K562 (cell line): ENCODE measurements at regions not wholly inside any gene's neighbourhood (a gene's known extent, or its start where the extent isn't known, plus 50 kb on each side); places are given as distances from the start of the nearest gene placed in this dataset.

ENCODE experiments used
- ATAC-seq: fragments of 200-7000 bp; cut with Tn5 transposase; 3 replicates; pipeline ENCODE4 v1.9.1; 2020; ENCODE audit warnings: moderate library complexity
- BruUV-seq: library from RNA; stranded (reverse); fragments of 400-500 nt; replicated peaks from 2 replicates; lab custom pipeline; 2021; lab: Mats Ljungman, UMichigan
- CTCF ChIA-PET: fragments of 300-600 bp; formaldehyde crosslinking; extraction: SDS; loops from one replicate; lab custom pipeline; 2021; ENCODE audit warnings: low intra/inter-chr PET ratio; lab: Yijun Ruan, JAX
- POLR2A ChIA-PET: fragments of 300-600, 350-650 bp; sonication (Branson Sonifier 250); formaldehyde crosslinking; extraction: SDS; loops from one replicate; lab custom pipeline; 2021; ENCODE audit warnings: antibody characterized with exemption, inconsistent platforms; lab: Yijun Ruan, JAX
- DNase-seq, 4 experiments: peaks; one replicate each; pipeline versions ENCODE4 v3.0.0 to v3.0.0-alpha.2; 2011 to 2018; ENCODE audit warnings: low spot score in 3 of 4, mixed read lengths in 3 of 4; ENCODE audit errors: extremely low read depth in 1 of 4
- FAIRE-seq: peaks from 2 replicates; lab custom pipeline; 2011; peaks lifted over from hg19 to GRCh38; lab: Jason Lieb, UNC
- H2AFZ ChIP-seq: 2 replicates; pipeline ENCODE4 v1.6.0; 2011; ENCODE audit warnings: low read depth, low read length, control low read depth, inconsistent platforms
- H3K27ac ChIP-seq: fragments of 200-600 bp; 3 replicates; pipeline ENCODE4 v1.8.0; 2011; ENCODE audit warnings: low read depth, mild to moderate bottlenecking, control low read depth, inconsistent platforms, low read length, moderate library complexity, mixed read lengths; ENCODE audit errors: extremely low read depth
- H3K27me3 ChIP-seq, 2 experiments: fragments of 300-600 bp in 1 of 2; 2 replicates in 1 of 2; 3 replicates in 1 of 2; pipeline versions ENCODE4 v1.6.0 to v1.8.0; 2011; ENCODE audit warnings: inconsistent platforms in 2 of 2, low read length in 2 of 2, mild to moderate bottlenecking in 1 of 2, mixed read lengths in 1 of 2, moderate library complexity in 1 of 2; ENCODE audit not compliant: control insufficient read depth in 2 of 2, insufficient read depth in 2 of 2
- H3K36me3 ChIP-seq: fragments of 300-600 bp; 3 replicates; pipeline ENCODE4 v1.8.0; 2011; ENCODE audit warnings: mild to moderate bottlenecking, low read length, inconsistent platforms; ENCODE audit not compliant: control insufficient read depth, insufficient read depth
- H3K4me1 ChIP-seq, 2 experiments: fragments of 200-600 bp in 1 of 2; replicated peaks in 1 of 2; 2 replicates in 1 of 2; 3 replicates in 1 of 2; pipeline versions ENCODE4 v1.5.1 to v1.8.0; 2011; ENCODE audit warnings: inconsistent platforms in 2 of 2, low read length in 2 of 2, mild to moderate bottlenecking in 1 of 2, mixed read lengths in 1 of 2, moderate library complexity in 1 of 2; ENCODE audit not compliant: control insufficient read depth in 2 of 2, insufficient read depth in 2 of 2
- H3K4me2 ChIP-seq: 2 replicates; pipeline ENCODE4 v1.6.1; 2011; ENCODE audit warnings: low read length, control low read depth, inconsistent platforms, mixed read lengths; ENCODE audit not compliant: insufficient read depth
- H3K4me3 ChIP-seq: fragments of 200-600 bp; sonication (generic), shearing (Covaris generic); 2 replicates; pipeline ENCODE4 v1.5.1; 2016; ENCODE audit warnings: control low read depth, inconsistent platforms
- H3K79me2 ChIP-seq: fragments of 200-600 bp; 3 replicates; pipeline ENCODE4 v1.8.0; 2011; ENCODE audit warnings: low read length, inconsistent platforms; ENCODE audit not compliant: control insufficient read depth, insufficient read depth
- H3K9ac ChIP-seq, 2 experiments: 2 replicates each; pipeline versions ENCODE4 v1.6.0 to v1.6.1; 2011; ENCODE audit warnings: low read depth in 2 of 2, low read length in 2 of 2, control low read depth in 1 of 2, inconsistent platforms in 1 of 2, mild to moderate bottlenecking in 1 of 2, mixed read lengths in 1 of 2; ENCODE audit not compliant: insufficient read depth in 1 of 2
- H3K9me1 ChIP-seq: one replicate; pipeline ENCODE4 v1.6.0; 2011; ENCODE audit warnings: inconsistent platforms, mild to moderate bottlenecking, low read length, moderate library complexity; ENCODE audit not compliant: control insufficient read depth, insufficient read depth
- H3K9me3 ChIP-seq: replicated peaks from 2 replicates; pipeline ENCODE4 v1.5.1; 2011; ENCODE audit warnings: low read depth, low read length, inconsistent platforms; ENCODE audit not compliant: control insufficient read depth, insufficient read depth
- H4K20me1 ChIP-seq: replicated peaks from 2 replicates; pipeline ENCODE4 v1.6.1; 2011; ENCODE audit warnings: low read length, inconsistent platforms, mixed read lengths; ENCODE audit not compliant: control insufficient read depth, insufficient read depth
- ELF2 ChIP-seq: fragments of 250-450 bp; sonication (Bioruptor Pico); IDR thresholded peaks from 2 replicates; pipeline ENCODE4 v1.5.0; 2021; ENCODE audit warnings: mild to moderate bottlenecking
- FOXK1 ChIP-seq: sonication (generic); formaldehyde crosslinking; IDR thresholded peaks from 2 replicates; pipeline ENCODE4 v1.8.0; 2022; ENCODE audit warnings: missing genetic modification reagents, mild to moderate bottlenecking, borderline replicate concordance
- GABPB1 ChIP-seq: sonication (generic); formaldehyde crosslinking; IDR thresholded peaks from 2 replicates; pipeline ENCODE4 v1.8.0; 2022; ENCODE audit warnings: mild to moderate bottlenecking, missing genetic modification reagents
- MAZ ChIP-seq, 2 experiments: fragments of 450-650 bp in 1 of 2; sonication (generic) in 1 of 2; formaldehyde crosslinking; IDR thresholded peaks in 1 of 2; conservative IDR thresholded peaks in 1 of 2; 2 replicates each; pipeline versions ENCODE4 v1.4.0 to v1.5.0; 2020; ENCODE audit warnings: mild to moderate bottlenecking in 1 of 2, missing genetic modification reagents in 1 of 2
- WGBS: fragments of 100-300 bp; shearing (Covaris generic); methylation state at CpG from one replicate; pipeline ENCODE4 v1.1.6; 2016; ENCODE audit warnings: low coverage, mixed read lengths; ENCODE audit not compliant: insufficient coverage; ENCODE audit errors: missing lambda C conversion rate; 5-methylcytosine and 5-hydroxymethylcytosine counted together
- in situ Hi-C: fragments of 300-500 bp; cut with MboI; formaldehyde crosslinking; loops from 4 replicates; pipeline ENCODE4 v1.15.0; 2018; ENCODE audit warnings: inconsistent platforms, mixed read lengths
- intact Hi-C: fragments of 100-400 bp; cut with micrococcal nuclease; formaldehyde crosslinking; loops from 2 replicates; pipeline ENCODE4 v1.14.2; 2022
- TF ChIP-seq, protein P1 (sequence below): sonication (generic); formaldehyde crosslinking; IDR thresholded peaks from 2 replicates; pipeline ENCODE4 v1.8.1; 2023; ENCODE audit warnings: missing genetic modification reagents, mild to moderate bottlenecking, borderline replicate concordance
- TF ChIP-seq, protein P2 (sequence below): fragments of 200-800 bp; sonication (Bioruptor generic); IDR thresholded peaks from 2 replicates; pipeline ENCODE4 v1.6.1; 2017; ENCODE audit warnings: missing genetic modification characterization, missing compliant biosample characterization

DNA sequence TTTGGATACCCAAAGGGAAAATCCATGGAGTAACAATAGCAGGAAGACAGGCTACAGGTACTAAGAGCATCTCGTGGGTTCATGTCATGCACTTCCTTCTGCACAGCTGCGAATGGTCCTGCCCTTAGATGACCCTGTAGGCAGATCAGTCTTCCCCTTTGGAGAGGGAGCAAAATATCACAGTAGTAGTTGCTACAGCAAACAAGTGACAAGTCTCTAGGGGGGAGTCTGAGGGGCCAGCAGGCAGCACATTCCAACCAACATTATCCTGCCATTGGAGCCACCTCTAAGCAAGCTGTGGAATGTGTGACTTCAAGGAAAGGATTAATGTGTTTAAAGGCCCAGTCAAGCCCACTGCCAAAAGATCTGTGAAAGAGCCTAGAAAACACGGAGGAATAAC lies 273.2 kb upstream of the PARD3B start:
- intact Hi-C loops (no loop called here), in situ Hi-C loops (loop anchor here (25.0 kb wide), 1 partner anchor 1415 kb away; the partner anchor contains the start of gene NRP2)
- Histone ChIP-seq H3K9ac (no peak overlapping the region), H3K4me2 (no peak overlapping the region), H3K4me1 (no peaks in the 10 kb centered on the region), H3K36me3 (no peaks in the 10 kb centered on the region), H3K4me3 (no peak overlapping the region), H4K20me1 (no peaks in the 10 kb centered on the region), H3K9me3 (no peaks in the 10 kb centered on the region), H2AFZ (no peak overlapping the region), H3K27ac (no peak overlapping the region), H3K9me1 (no peaks in the 10 kb centered on the region), H3K79me2 (no peaks in the 10 kb centered on the region), H3K27me3 (no peaks in the 10 kb centered on the region)
- no peak for DNase-seq
- FAIRE-seq, result no peak
- no peak for ATAC-seq
- TF ChIP-seq GABPB1 (CRISPR knock-in tag), result no peak
- CTCF ChIA-PET, result no interaction called here
- 0% methylated on average over 3 of the region's 3 CpGs for WGBS
- POLR2A ChIA-PET, result no interaction called here
- no TSS peak for BruUV-seq

DNA sequence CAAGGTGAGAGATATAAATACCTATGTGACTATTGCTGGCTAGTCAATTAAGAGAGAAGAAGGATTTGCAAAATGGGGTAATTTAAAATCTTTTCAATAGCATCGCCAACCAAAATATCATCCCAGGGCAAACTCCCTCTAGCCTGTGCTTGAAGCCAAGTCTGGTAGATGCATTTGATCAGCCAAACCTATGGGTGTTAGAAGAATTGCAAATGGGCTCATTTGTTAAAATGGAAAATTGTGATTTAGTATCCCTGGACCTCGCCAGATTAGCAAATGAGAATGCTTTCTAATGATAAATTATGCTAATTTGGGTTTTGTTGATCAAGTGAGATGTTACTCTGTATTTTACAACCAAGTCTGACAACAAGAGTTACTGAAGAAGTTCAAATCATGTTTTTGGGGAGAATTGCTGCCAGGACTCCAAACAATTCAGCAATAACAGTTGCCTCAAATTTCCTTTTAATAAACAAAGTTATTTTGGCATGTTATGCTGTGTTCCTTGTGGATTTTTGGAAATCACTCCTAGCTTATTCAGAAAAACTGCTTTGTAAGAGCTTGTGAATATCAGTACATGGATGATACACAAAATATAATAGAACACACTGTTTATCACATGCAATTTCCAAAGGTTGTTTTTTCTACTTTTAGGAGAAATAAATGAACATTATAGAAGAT lies 272.5 kb upstream of the PARD3B start:
- WGBS, result 7% methylated on average over 2 of the region's 2 CpGs
- intact Hi-C loops, result no loop called here

More for the DNA sequence above, 272.5 kb upstream of the PARD3B start:
- Histone ChIP-seq H3K4me2 (no peak overlapping the region), H3K36me3 (no peaks in the 10 kb centered on the region), H3K9me1 (no peaks in the 10 kb centered on the region), H3K9ac (no peak overlapping the region), H2AFZ (no peak overlapping the region), H3K27ac (no peak overlapping the region), H3K9me3 (no peaks in the 10 kb centered on the region), H3K79me2 (no peaks in the 10 kb centered on the region), H4K20me1 (no peaks in the 10 kb centered on the region), H3K4me1 (no peaks in the 10 kb centered on the region), H3K27me3 (no peaks in the 10 kb centered on the region), H3K4me3 (no peak overlapping the region)
- ChIA-PET POLR2A (no interaction called here), CTCF (no interaction called here)
- TF ChIP-seq FOXK1 (CRISPR knock-in tag) (no peak), MAZ (CRISPR knock-in tag; conservative IDR thresholded peaks at IDR 0.05 in 1 of 2, IDR thresholded peaks at IDR 0.05 in 1 of 2) (no peak), ELF2 (CRISPR knock-in tag) (no peak)
- TF ChIP-seq, protein P1, sequence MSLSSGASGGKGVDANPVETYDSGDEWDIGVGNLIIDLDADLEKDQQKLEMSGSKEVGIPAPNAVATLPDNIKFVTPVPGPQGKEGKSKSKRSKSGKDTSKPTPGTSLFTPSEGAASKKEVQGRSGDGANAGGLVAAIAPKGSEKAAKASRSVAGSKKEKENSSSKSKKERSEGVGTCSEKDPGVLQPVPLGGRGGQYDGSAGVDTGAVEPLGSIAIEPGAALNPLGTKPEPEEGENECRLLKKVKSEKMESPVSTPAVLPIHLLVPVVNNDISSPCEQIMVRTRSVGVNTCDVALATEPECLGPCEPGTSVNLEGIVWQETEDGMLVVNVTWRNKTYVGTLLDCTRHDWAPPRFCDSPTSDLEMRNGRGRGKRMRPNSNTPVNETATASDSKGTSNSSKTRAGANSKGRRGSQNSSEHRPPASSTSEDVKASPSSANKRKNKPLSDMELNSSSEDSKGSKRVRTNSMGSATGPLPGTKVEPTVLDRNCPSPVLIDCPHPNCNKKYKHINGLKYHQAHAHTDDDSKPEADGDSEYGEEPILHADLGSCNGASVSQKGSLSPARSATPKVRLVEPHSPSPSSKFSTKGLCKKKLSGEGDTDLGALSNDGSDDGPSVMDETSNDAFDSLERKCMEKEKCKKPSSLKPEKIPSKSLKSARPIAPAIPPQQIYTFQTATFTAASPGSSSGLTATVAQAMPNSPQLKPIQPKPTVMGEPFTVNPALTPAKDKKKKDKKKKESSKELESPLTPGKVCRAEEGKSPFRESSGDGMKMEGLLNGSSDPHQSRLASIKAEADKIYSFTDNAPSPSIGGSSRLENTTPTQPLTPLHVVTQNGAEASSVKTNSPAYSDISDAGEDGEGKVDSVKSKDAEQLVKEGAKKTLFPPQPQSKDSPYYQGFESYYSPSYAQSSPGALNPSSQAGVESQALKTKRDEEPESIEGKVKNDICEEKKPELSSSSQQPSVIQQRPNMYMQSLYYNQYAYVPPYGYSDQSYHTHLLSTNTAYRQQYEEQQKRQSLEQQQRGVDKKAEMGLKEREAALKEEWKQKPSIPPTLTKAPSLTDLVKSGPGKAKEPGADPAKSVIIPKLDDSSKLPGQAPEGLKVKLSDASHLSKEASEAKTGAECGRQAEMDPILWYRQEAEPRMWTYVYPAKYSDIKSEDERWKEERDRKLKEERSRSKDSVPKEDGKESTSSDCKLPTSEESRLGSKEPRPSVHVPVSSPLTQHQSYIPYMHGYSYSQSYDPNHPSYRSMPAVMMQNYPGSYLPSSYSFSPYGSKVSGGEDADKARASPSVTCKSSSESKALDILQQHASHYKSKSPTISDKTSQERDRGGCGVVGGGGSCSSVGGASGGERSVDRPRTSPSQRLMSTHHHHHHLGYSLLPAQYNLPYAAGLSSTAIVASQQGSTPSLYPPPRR, result no peak
- TF ChIP-seq, protein P2, sequence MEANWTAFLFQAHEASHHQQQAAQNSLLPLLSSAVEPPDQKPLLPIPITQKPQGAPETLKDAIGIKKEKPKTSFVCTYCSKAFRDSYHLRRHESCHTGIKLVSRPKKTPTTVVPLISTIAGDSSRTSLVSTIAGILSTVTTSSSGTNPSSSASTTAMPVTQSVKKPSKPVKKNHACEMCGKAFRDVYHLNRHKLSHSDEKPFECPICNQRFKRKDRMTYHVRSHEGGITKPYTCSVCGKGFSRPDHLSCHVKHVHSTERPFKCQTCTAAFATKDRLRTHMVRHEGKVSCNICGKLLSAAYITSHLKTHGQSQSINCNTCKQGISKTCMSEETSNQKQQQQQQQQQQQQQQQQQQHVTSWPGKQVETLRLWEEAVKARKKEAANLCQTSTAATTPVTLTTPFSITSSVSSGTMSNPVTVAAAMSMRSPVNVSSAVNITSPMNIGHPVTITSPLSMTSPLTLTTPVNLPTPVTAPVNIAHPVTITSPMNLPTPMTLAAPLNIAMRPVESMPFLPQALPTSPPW (CRISPR knock-in tag), result no peak
- no TSS peak for BruUV-seq
- FAIRE-seq (no peak), ATAC-seq (no peak), DNase-seq (no peak)
- in situ Hi-C loops, result loop anchor here (25.0 kb wide), 1 partner anchor 1415 kb away; the partner anchor contains the start of gene NRP2
